H1 (cell line): ENCODE measurements at regions not wholly inside any gene's neighbourhood (a gene's known extent, or its start where the extent isn't known, plus 50 kb on each side); places are given as distances from the start of the nearest gene placed in this dataset.

Experiments used
- CTCF ChIA-PET: fragments of 300-600 bp; sonication (Branson Sonifier 250); formaldehyde crosslinking; loops from one replicate; lab custom pipeline; 2021; ENCODE audit not compliant: partially characterized antibody; lab: Charles Lee
- POLR2A ChIA-PET: fragments of 300-600 bp; sonication (Branson Sonifier 250); formaldehyde crosslinking; loops from one replicate; lab custom pipeline; 2021; ENCODE audit warnings: inconsistent platforms; ENCODE audit not compliant: partially characterized antibody; lab: Charles Lee
- DNase-seq, 2 experiments: peaks; one replicate each; pipeline versions ENCODE4 v3.0.0 to v3.0.0-alpha.2; 2010 to 2022; ENCODE audit warnings: low spot score in 2 of 2, low read depth in 1 of 2, mixed read lengths in 1 of 2
- FAIRE-seq: peaks from 2 replicates; lab custom pipeline; 2011; peaks lifted over from hg19 to GRCh38; lab: Jason Lieb, UNC
- H2AFZ ChIP-seq: 2 replicates; pipeline ENCODE4 v1.8.1; 2012; ENCODE audit warnings: low read length, inconsistent platforms
- H2AK5ac ChIP-seq: 2 replicates; pipeline ENCODE4 v1.6.1; 2013; ENCODE audit warnings: low read depth, low read length
- H2BK120ac ChIP-seq: replicated peaks from 2 replicates; pipeline ENCODE3; 2013; ENCODE audit warnings: low read depth, low read length, inconsistent platforms
- H2BK12ac ChIP-seq: 2 replicates; pipeline ENCODE4 v1.6.1; 2013; ENCODE audit warnings: low read depth, low read length
- H2BK15ac ChIP-seq: 2 replicates; pipeline ENCODE4 v1.6.1; 2013; ENCODE audit warnings: low read length
- H2BK20ac ChIP-seq: 2 replicates; pipeline ENCODE4 v1.6.1; 2013; ENCODE audit warnings: low read length
- H2BK5ac ChIP-seq: 2 replicates; pipeline ENCODE4 v1.6.1; 2013; ENCODE audit warnings: low read depth, low read length
- H3K14ac ChIP-seq: 2 replicates; pipeline ENCODE4 v1.6.1; 2013; ENCODE audit warnings: inconsistent platforms; ENCODE audit not compliant: insufficient read length
- H3K18ac ChIP-seq: 2 replicates; pipeline ENCODE4 v1.6.1; 2013; ENCODE audit warnings: low read length; ENCODE audit errors: extremely low read depth
- H3K23ac ChIP-seq: 2 replicates; pipeline ENCODE4 v1.6.1; 2013; ENCODE audit warnings: inconsistent platforms; ENCODE audit not compliant: insufficient read length
- H3K23me2 ChIP-seq: 2 replicates; pipeline ENCODE4 v1.6.1; 2013; ENCODE audit warnings: low read depth, low read length
- H3K27ac ChIP-seq: 2 replicates; pipeline ENCODE4 v1.6.1; 2011; ENCODE audit warnings: low read depth, low read length, inconsistent platforms
- H3K27me3 ChIP-seq, 4 experiments: replicated peaks in 1 of 4; 1 replicate in 1 of 4; 2 replicates in 3 of 4; pipeline versions ENCODE4 v1.6.1 to v1.8.1; 2011 to 2013; ENCODE audit warnings: low read length in 3 of 4, mild to moderate bottlenecking in 3 of 4, inconsistent platforms in 2 of 4, mixed read lengths in 2 of 4, moderate library complexity in 1 of 4; ENCODE audit not compliant: control insufficient read depth in 3 of 4, insufficient read depth in 3 of 4; ENCODE audit errors: extremely low read depth in 1 of 4
- H3K36me3 ChIP-seq, 4 experiments: 2 replicates each; pipeline versions ENCODE4 v1.6.1 to v1.8.1; 2011 to 2013; ENCODE audit warnings: mild to moderate bottlenecking in 4 of 4, low read length in 3 of 4, moderate library complexity in 2 of 4, control low read depth in 1 of 4, inconsistent platforms in 1 of 4; ENCODE audit not compliant: insufficient read depth in 4 of 4, control insufficient read depth in 2 of 4
- H3K4ac ChIP-seq: replicated peaks from 2 replicates; pipeline ENCODE3; 2013; ENCODE audit warnings: low read length, low read depth, mixed read lengths, inconsistent platforms; ENCODE audit not compliant: insufficient read length
- H3K4me1 ChIP-seq, 4 experiments: replicated peaks in 1 of 4; 1 replicate in 1 of 4; 2 replicates in 3 of 4; pipeline versions ENCODE4 v1.6.1 to v1.8.1; 2011 to 2013; ENCODE audit warnings: low read length in 3 of 4, inconsistent platforms in 2 of 4, mixed read lengths in 1 of 4; ENCODE audit not compliant: insufficient read depth in 4 of 4, control insufficient read depth in 3 of 4
- H3K4me2 ChIP-seq, 2 experiments: 2 replicates each; pipeline versions ENCODE4 v1.6.1 to v1.8.1; 2011 to 2013; ENCODE audit warnings: low read depth in 2 of 2, low read length in 2 of 2, control low read depth in 1 of 2, inconsistent platforms in 1 of 2, mild to moderate bottlenecking in 1 of 2; ENCODE audit not compliant: insufficient read depth in 1 of 2
- H3K4me3 ChIP-seq, 4 experiments: fragments of 200-600, 300-600 bp in 1 of 4; sonication (generic), shearing (Covaris generic), sonication (Bioruptor Twin) in 1 of 4; 2 replicates each; pipeline versions ENCODE4 v1.5.1 to v1.8.1; 2011 to 2016; ENCODE audit warnings: low read length in 4 of 4, low read depth in 3 of 4, control low read depth in 2 of 4, inconsistent platforms in 2 of 4, mild to moderate bottlenecking in 2 of 4, mixed read lengths in 1 of 4, moderate library complexity in 1 of 4; ENCODE audit not compliant: insufficient read depth in 2 of 4; ENCODE audit errors: extremely low read depth in 1 of 4
- H3K56ac ChIP-seq: replicated peaks from 2 replicates; pipeline ENCODE3; 2013; ENCODE audit warnings: low read depth, mild to moderate bottlenecking, mixed read lengths, low read length, inconsistent platforms; ENCODE audit not compliant: insufficient read length
- H3K79me1 ChIP-seq: 2 replicates; pipeline ENCODE4 v1.6.1; 2013; ENCODE audit warnings: low read depth, low read length, control low read depth
- H3K79me2 ChIP-seq, 2 experiments: 2 replicates each; pipeline versions ENCODE4 v1.6.1 to v1.8.1; 2012 to 2013; ENCODE audit warnings: low read length in 2 of 2, mild to moderate bottlenecking in 2 of 2, inconsistent platforms in 1 of 2; ENCODE audit not compliant: insufficient read depth in 2 of 2, control insufficient read depth in 1 of 2
- H3K9ac ChIP-seq, 4 experiments: replicated peaks in 1 of 4; 1 replicate in 1 of 4; 2 replicates in 3 of 4; pipeline versions ENCODE4 v1.6.1 to v1.8.1; 2011 to 2013; ENCODE audit warnings: low read depth in 3 of 4, low read length in 3 of 4, control low read depth in 2 of 4, mild to moderate bottlenecking in 2 of 4, moderate library complexity in 2 of 4, inconsistent platforms in 1 of 4; ENCODE audit errors: extremely low read depth in 1 of 4
- H3K9me3 ChIP-seq, 2 experiments: 2 replicates each; pipeline versions ENCODE4 v1.6.1 to v1.8.1; 2012 to 2013; ENCODE audit warnings: mild to moderate bottlenecking in 2 of 2, moderate library complexity in 2 of 2, control low read depth in 1 of 2, inconsistent platforms in 1 of 2, low read depth in 1 of 2, low read length in 1 of 2, mixed read lengths in 1 of 2; ENCODE audit not compliant: insufficient read depth in 2 of 2
- H4K20me1 ChIP-seq, 2 experiments: replicated peaks in 1 of 2; 2 replicates each; pipeline versions ENCODE3 to v1.8.1; 2011 to 2013; ENCODE audit warnings: inconsistent platforms in 2 of 2, low read length in 2 of 2, mild to moderate bottlenecking in 1 of 2; ENCODE audit not compliant: insufficient read depth in 2 of 2, control insufficient read depth in 1 of 2
- H4K5ac ChIP-seq: 2 replicates; pipeline ENCODE4 v1.6.1; 2013; ENCODE audit warnings: low read length, low read depth, mixed read lengths, inconsistent platforms; ENCODE audit not compliant: insufficient read length
- H4K8ac ChIP-seq: 2 replicates; pipeline ENCODE4 v1.8.0; 2013; ENCODE audit warnings: mild to moderate bottlenecking, moderate library complexity, low read length, inconsistent platforms; ENCODE audit not compliant: insufficient read depth; ENCODE audit errors: extremely low read depth
- H4K91ac ChIP-seq: replicated peaks from 2 replicates; pipeline ENCODE3; 2013; ENCODE audit warnings: low read length, mixed read lengths, inconsistent platforms; ENCODE audit not compliant: insufficient read length
- CBX8 ChIP-seq: fragments of 300-800, 300-1000 bp; sonication (generic); IDR thresholded peaks from 2 replicates; pipeline ENCODE4 v1.7.1; 2016; ENCODE audit warnings: low read depth, low read length, borderline replicate concordance
- EGR1 ChIP-seq: IDR thresholded peaks from 2 replicates; pipeline ENCODE4 v1.6.1; 2011; ENCODE audit warnings: low read depth, low read length, borderline replicate concordance
- FOSL1 ChIP-seq: IDR thresholded peaks from 2 replicates; pipeline ENCODE4 v1.6.1; 2011; ENCODE audit warnings: mild to moderate bottlenecking, low read depth, low read length, moderate library complexity; ENCODE audit not compliant: insufficient read depth
- GABPA ChIP-seq: IDR thresholded peaks from 2 replicates; pipeline ENCODE4 v1.6.1; 2011; ENCODE audit warnings: mild to moderate bottlenecking, low read length, moderate library complexity, borderline replicate concordance; ENCODE audit not compliant: insufficient read depth
- GTF2F1 ChIP-seq: IDR thresholded peaks from 2 replicates; pipeline ENCODE4 v1.6.1; 2012; ENCODE audit warnings: low read depth, low read length, improper control_type of control experiment, borderline replicate concordance
- HDAC6 ChIP-seq: IDR thresholded peaks from one replicate; pipeline ENCODE4 v1.7.1; 2012; ENCODE audit warnings: low read depth, mild to moderate bottlenecking, inconsistent platforms, low read length, moderate library complexity
- KDM1A ChIP-seq: fragments of 200-600, 300-600 bp; sonication (generic); IDR thresholded peaks from 2 replicates; pipeline ENCODE4 v1.7.1; 2016; ENCODE audit warnings: mild to moderate bottlenecking, low read length, borderline replicate concordance
- KDM4A ChIP-seq: IDR thresholded peaks from one replicate; pipeline ENCODE4 v1.7.1; 2012; ENCODE audit warnings: low read depth, mild to moderate bottlenecking, moderate library complexity, low read length, inconsistent platforms; ENCODE audit not compliant: severe bottlenecking
- NANOG ChIP-seq: IDR thresholded peaks from 2 replicates; pipeline ENCODE4 v1.6.1; 2011; ENCODE audit warnings: low read length, low read depth, mild to moderate bottlenecking, inconsistent platforms; ENCODE audit not compliant: insufficient read depth, poor library complexity, severe bottlenecking
- POU5F1 ChIP-seq: IDR thresholded peaks from 2 replicates; pipeline ENCODE4 v1.6.1; 2011; ENCODE audit warnings: low read depth, mild to moderate bottlenecking, low read length, moderate library complexity
- SIRT6 ChIP-seq: IDR thresholded peaks from one replicate; pipeline ENCODE4 v1.7.1; 2012; ENCODE audit warnings: low read length, inconsistent platforms
- SP4 ChIP-seq: IDR thresholded peaks from 2 replicates; pipeline ENCODE4 v1.6.1; 2012; ENCODE audit warnings: low read length, inconsistent platforms
- WGBS, 2 experiments: shearing (Covaris generic) in 1 of 2; methylation state at CpG; one replicate each; pipeline versions ENCODE4 v1.1.6 to v1.1.7; 2013 to 2015; ENCODE audit warnings: low lambda C conversion rate in 2 of 2, mixed read lengths in 2 of 2, inconsistent platforms in 1 of 2, low coverage in 1 of 2, missing lambda C conversion rate in 1 of 2; ENCODE audit not compliant: insufficient replicate concordance in 2 of 2, insufficient coverage in 1 of 2, insufficient read length in 1 of 2; ENCODE audit errors: extremely low coverage in 1 of 2, missing lambda C conversion rate in 1 of 2; 5-methylcytosine and 5-hydroxymethylcytosine counted together
- TF ChIP-seq, protein P1 (sequence below): IDR thresholded peaks from 2 replicates; pipeline ENCODE4 v1.6.1; 2012; ENCODE audit warnings: low read length, inconsistent platforms

DNA sequence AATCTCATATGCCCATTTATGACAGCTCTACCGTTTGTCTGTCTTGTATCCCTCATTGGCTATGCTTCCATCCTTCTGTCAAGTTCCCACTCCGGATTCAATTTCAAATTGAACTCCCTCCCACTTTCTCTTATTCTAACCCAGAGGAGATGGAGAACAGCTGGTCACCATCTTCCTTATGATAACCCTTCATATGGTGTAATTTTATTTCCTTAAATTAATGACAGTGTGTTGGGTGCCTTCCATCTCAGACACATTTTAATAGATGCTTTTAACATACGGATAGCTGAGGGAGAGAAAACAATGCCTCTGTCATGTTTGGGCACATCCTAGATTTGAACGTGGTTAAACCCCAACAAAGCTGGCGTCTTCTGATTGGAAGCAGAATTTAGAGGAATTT, 103.0 kb upstream of the PLXNA2 start:
- no peak overlapping the region for H3K18ac ChIP-seq
- no peak overlapping the region for H3K56ac ChIP-seq
- no peak overlapping the region for H3K23ac ChIP-seq
- no peak overlapping the region for H3K9ac ChIP-seq
- H2AK5ac ChIP-seq, result no peak overlapping the region
- H2BK20ac ChIP-seq, result no peak overlapping the region
- no peak overlapping the region for H4K8ac ChIP-seq
- no peak overlapping the region for H3K14ac ChIP-seq
- H3K4ac ChIP-seq, result no peak overlapping the region
- H4K5ac ChIP-seq, result no peak overlapping the region
- ChIA-PET CTCF (interaction anchor here (1.2 kb wide), 1 partner anchor 15 kb away, joined by 4 read pairs; no protein-coding TSS in a partner anchor), POLR2A (no interaction called here)
- no peaks in the 10 kb centered on the region for H3K4me1 ChIP-seq
- no peak overlapping the region for H3K4me2 ChIP-seq
- no peak overlapping the region for H2BK120ac ChIP-seq
- DNase-seq (no peak), FAIRE-seq (no peak)
- H2BK5ac ChIP-seq, result no peak overlapping the region
- H3K27me3 ChIP-seq, result no peaks in the 10 kb centered on the region
- 91% methylated on average over 5 of the region's 5 CpGs; no CpG with 5 or more reads in 1 of the 2 experiments for WGBS, 2 experiments
- H3K79me2 ChIP-seq, result no peaks in the 10 kb centered on the region
- H4K91ac ChIP-seq, result no peak overlapping the region
- H3K79me1 ChIP-seq, result no peaks in the 10 kb centered on the region
- H3K23me2 ChIP-seq, result peaks cover 1% of the 10 kb centered on the region; the same call in 1 of the 2 replicates
- H2AFZ ChIP-seq, result no peak overlapping the region
- H3K27ac ChIP-seq, result no peak overlapping the region
- H2BK12ac ChIP-seq, result no peak overlapping the region
- no peak overlapping the region for H2BK15ac ChIP-seq
- H4K20me1 ChIP-seq, result no peaks in the 10 kb centered on the region
- H3K36me3 ChIP-seq, result no peaks in the 10 kb centered on the region
- no peaks in the 10 kb centered on the region for H3K9me3 ChIP-seq
- no peak overlapping the region for H3K4me3 ChIP-seq
- TF ChIP-seq GABPA, result no peak
- no peak for TF ChIP-seq NANOG
- no peak for TF ChIP-seq SP4
- TF ChIP-seq EGR1, result no peak
- no peak for TF ChIP-seq CBX8
- TF ChIP-seq, protein P1, sequence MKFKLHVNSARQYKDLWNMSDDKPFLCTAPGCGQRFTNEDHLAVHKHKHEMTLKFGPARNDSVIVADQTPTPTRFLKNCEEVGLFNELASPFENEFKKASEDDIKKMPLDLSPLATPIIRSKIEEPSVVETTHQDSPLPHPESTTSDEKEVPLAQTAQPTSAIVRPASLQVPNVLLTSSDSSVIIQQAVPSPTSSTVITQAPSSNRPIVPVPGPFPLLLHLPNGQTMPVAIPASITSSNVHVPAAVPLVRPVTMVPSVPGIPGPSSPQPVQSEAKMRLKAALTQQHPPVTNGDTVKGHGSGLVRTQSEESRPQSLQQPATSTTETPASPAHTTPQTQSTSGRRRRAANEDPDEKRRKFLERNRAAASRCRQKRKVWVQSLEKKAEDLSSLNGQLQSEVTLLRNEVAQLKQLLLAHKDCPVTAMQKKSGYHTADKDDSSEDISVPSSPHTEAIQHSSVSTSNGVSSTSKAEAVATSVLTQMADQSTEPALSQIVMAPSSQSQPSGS, result no peak
- TF ChIP-seq HDAC6, result no peak
- no peak for TF ChIP-seq FOSL1
- TF ChIP-seq KDM1A, result no peak
- no peak for TF ChIP-seq SIRT6
- no peak for TF ChIP-seq GTF2F1
- no peak for TF ChIP-seq KDM4A
- no peak for TF ChIP-seq POU5F1
